ENCODE measurements at regions not wholly inside any gene's neighbourhood (a gene's known extent, or its start where the extent isn't known, plus 50 kb on each side); places are given as distances from the start of the nearest gene placed in this dataset.
"Not testable (repeated sequence)": the region's sequence is repeated elsewhere in the genome, so short reads cannot be mapped to it uniquely, and the experiment has no call there.

- no peak for DNase-seq (ENCODE audit: low spot score)
Observed at GRCh38 chrX:95791876-95792275, 892.8 kb upstream of the DIAPH2 start.

DNA sequence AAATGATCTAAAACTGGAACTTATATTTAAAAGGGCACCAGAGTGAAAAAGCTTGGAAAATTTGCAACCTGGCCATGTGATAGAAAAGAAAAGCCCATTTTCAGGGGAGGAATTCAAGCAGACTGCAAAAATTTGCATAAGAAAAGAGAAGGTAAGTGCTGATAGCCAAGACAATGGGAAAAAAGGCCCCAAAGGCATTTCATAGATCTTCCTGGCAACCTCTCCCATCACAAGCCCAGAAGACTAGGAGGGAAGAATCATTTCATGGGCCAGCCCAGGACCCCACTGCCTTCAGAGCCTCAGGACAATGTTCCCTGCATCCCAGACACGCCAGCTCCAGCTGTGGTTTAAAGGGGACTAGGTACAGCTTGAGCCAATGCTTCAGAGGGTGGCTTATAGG lies 887.3 kb upstream of the DIAPH2 start:
- no peak for DNase-seq (ENCODE audit: low spot score)

GRCh38 chrX:95823796-95824195 lies 860.8 kb upstream of the DIAPH2 start:
- DNase-seq (ENCODE audit: low spot score), result no peak

DNA sequence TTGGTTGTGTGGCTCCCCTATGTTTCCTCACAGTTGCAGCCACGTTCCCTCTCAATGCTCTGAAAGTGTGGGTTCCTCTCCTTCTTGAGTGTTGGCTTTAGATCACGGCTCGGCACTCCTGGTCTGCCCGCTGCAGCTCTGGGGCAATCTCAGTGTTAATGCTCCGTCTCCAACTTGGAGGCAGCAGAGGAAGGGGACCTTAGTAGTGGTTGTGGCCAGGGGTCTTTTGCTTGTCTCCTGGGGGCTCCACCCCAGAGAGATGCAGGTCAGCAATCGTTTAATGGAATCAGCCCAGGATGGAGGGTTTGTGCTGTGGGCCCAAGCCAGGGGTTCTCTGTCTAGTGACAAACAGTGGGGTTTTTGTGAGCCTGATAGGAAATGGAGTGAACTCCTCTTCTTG lies 849.4 kb upstream of the DIAPH2 start:
- DNase-seq (ENCODE audit: low spot score), result no peak

- DNase-seq (ENCODE audit: low spot score), result no peak
Observed at GRCh38 chrX:95836517-95836916, 848.1 kb upstream of the DIAPH2 start.

- DNase-seq (ENCODE audit: low spot score), result no peak
Observed at GRCh38 chrX:95841863-95842262, 842.8 kb upstream of the DIAPH2 start.

GRCh38 chrX:95860127-95860526 lies 824.5 kb upstream of the DIAPH2 start:
- no peak for DNase-seq (ENCODE audit: low spot score)

DNA sequence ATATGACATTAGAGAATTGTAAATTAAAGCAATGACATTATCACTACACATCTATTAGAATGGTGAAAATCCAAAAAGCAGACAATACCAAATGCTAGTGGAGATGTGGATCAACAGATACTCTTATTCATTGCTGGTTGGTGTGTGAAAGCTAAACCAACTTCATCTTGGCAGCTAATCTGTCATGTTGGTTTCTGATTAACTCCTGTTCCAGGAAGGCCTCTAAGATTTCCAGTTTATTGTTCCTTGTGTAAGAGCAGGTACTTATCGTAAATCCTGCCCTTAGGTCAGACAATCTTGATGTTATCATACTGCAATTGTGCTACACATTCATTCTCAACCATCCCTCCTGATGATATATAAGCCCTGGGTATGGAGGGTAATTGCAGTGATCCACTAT lies 809.0 kb upstream of the DIAPH2 start:
- DNase-seq (ENCODE audit: low spot score), result no peak

DNA sequence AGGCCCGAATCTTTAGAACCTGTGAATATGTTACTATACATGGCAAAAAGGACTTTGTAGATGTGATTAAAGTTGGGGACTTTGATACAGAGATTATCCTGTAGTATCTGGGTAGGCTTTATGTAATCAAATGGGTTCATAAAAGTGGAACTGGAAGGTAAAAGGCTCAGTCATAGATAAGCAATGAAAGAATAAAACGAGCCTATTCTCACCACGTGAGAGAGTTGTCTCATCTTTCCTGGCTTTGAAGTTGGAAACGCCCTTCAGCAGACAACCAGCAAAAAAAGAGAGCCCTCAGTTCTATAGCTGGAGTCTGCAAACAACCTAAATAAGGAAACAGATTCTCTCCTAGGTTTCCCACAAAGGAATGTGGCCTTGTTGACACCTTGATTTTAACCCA lies 805.8 kb upstream of the DIAPH2 start:
- no peak for DNase-seq (ENCODE audit: low spot score)

- no peak for DNase-seq (ENCODE audit: low spot score)
Observed at GRCh38 chrX:95884186-95884585, 800.5 kb upstream of the DIAPH2 start.

DNA sequence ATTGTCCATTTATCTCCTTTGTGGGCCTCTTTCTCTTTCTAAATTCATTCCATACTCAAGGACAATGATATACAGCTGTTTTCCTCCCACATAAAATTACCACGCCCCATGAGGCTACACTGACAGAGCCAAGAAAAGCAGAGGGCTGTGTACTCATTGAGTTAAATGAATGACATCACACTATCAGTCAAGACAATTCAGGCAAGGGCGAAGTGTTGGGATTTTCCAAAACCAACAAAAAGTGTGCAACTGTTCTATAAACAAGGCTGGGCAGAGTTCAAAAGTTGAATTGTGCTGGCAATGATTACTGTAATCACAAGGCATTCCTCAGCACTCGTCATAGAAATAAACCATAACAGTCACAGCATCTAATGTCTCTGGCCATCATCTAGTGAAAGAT lies 799.6 kb upstream of the DIAPH2 start:
- DNase-seq (ENCODE audit: low spot score), result no peak

DNA sequence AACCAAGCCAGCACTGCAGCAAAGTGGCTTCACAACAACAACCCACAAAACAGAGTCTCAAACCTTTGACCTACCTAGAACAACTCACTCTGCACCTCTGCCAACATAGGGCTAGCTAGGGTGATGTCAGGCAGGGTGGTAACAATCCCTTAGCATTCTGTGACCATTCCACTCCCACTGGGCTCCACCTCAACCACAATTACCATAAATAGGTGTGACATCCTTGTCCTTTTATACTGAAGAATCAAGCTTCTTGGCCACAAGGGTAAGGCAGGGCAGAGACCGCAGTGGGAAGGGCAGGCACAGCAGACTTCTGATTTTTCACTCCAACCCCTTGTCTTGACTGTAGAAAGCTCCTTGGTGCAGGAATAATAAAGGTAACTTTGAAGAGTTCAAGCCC lies 795.4 kb upstream of the DIAPH2 start:
- DNase-seq (ENCODE audit: low spot score), result no peak

DNA sequence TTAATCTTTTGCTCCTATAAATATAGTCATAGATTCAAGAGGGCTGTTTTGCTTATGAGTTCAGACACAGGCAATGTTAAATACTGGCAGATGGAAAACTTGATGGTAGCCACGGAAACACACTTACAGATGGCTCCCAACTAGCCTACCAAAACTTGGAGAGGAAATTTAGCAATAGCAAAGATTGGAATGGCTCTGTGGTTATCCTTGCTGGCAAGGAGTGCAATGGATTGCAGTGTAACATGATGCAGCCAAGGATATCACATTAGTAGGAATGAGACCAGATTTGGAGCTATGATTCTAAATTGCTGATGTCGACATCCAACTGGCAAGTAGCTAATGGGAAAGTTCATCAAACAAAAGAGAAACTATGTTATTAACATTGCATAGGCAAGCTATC lies 791.0 kb upstream of the DIAPH2 start:
- no peak for DNase-seq (ENCODE audit: low spot score)

DNA sequence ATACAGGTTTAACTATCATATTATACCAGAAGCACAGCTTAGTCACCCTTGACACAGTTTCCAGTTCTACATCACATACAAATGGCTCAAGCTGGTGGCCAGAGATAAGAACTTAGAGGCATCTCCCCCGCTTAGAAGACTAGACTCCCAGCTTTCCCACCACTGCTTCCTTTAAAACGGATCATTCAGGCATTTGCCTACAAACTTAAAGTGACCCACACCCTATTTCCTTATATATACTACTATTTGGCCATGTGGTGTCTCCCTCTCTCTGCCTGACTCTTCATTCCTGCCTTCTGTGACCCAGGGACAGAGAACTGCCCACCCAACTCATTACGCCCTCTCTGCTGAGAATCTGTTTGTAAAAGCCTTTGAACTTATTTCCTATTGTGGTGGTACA lies 781.2 kb upstream of the DIAPH2 start:
- DNase-seq (ENCODE audit: low spot score), result no peak

GRCh38 chrX:95903975-95904374 lies 780.7 kb upstream of the DIAPH2 start:
- DNase-seq (ENCODE audit: low spot score), result no peak

DNA sequence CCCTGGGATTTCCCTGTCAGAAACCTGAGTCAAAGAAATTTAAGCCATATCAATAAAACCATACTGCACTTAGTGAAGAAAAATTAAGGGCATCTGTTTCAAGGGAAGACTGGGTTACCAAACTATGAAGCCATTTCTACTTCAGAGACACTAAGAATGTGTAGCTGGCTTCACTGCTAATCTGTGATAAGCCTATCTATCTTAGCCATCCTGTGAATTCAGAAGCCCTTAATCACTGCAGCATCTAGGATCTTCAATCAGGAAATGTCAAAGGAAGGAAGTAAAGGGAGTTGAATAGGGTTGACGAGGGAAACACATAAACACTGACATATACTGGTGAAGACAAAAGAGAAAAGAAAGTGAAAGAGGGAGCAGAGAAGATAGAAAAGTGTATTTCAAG lies 777.6 kb upstream of the DIAPH2 start:
- no peak for DNase-seq (ENCODE audit: low spot score)

- DNase-seq (ENCODE audit: low spot score), result no peak
Observed at GRCh38 chrX:95911062-95911461, 773.6 kb upstream of the DIAPH2 start.

- no peak for DNase-seq (ENCODE audit: low spot score)
Observed at GRCh38 chrX:95919605-95920004, 765.0 kb upstream of the DIAPH2 start.

DNA sequence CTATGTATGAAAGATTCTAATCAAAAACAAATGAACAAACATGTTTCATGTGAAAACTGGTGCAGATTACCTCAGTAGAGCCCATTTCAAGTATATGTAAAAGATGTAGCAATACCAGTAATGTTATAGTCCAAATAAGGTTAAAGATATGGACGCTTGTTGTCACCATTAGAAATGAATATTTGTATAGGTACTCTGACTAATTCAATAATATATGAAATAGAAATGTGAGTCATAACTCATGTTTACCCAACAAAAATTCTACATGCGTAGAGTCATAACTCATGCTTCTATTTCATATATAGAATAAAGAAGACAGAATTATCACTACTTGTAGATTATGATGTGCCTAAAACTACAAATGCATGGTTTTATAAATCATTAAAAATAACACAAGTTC lies 739.1 kb upstream of the DIAPH2 start:
- DNase-seq (ENCODE audit: low spot score), result no peak

DNA sequence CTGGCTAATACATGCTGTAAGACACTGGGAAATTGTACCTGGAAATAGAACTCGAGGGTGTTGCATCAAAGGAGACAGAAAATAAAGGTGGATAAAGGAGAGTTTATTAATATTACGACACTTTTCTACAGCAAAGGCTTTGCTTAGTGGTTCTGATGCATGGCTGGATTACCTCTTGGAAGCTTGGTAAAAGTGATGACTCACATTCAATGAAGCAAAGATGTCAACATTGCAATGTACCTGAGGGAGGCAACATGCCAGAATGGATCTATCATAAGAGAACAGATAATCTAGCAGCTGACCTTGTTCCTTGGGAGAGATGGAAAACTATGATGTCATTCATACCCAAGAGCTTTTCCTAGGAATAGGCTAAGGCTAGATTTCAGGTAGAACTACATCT lies 735.1 kb upstream of the DIAPH2 start:
- no peak for DNase-seq (ENCODE audit: low spot score)

GRCh38 chrX:95950679-95951078 lies 734.0 kb upstream of the DIAPH2 start:
- no peak for DNase-seq (ENCODE audit: low spot score)

- no peak for DNase-seq (ENCODE audit: low spot score)
Observed at GRCh38 chrX:95953564-95953963, 731.1 kb upstream of the DIAPH2 start.

GRCh38 chrX:95956745-95957144 lies 727.9 kb upstream of the DIAPH2 start:
- no peak for DNase-seq (ENCODE audit: low spot score)

DNA sequence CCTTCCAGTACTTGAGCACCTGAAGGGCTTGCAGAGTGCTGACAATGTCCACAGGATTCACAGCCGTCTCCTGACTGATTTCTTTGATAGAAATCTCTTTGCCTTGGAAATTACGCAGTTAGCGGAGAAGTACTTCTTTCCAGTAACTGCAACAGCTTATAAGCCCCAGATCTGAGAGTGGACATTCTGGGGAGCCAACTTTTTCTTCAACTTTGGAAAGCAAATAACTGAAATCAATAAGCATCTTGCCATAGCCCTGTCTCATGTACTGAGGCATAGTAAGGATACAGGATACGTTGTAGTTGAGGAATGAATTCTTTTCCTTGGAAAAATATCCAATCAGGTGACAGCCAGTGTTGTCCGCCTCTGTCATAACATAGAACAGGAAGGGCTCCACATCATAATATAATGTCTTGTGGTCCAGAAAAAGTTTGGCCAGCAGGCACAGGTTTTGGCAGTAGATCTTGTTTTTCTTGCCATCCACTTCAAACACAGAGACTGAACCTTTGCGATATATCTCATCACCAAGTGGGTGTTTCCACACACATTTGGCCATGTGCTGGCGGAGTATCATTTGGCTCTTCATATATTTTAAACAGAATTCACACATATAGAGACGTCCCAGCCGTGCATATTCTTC lies 711.1 kb upstream of the DIAPH2 start:
- not testable (repeated sequence) for DNase-seq (ENCODE audit: low spot score)

- no peak for DNase-seq (ENCODE audit: low spot score)
Observed at GRCh38 chrX:95974096-95974470, 710.6 kb upstream of the DIAPH2 start.

All from cerebellar cortex (tissue), 1 donor.